Hippocampal formation (tissue), 2 donors: ENCODE measurements at regions not wholly inside any gene's neighbourhood (a gene's known extent, or its start where the extent isn't known, plus 50 kb on each side); places are given as distances from the start of the nearest gene placed in this dataset.
"Not testable (repeated sequence)": the region's sequence is repeated elsewhere in the genome, so short reads cannot be mapped to it uniquely, and the experiment has no call there.

Experiments used
- DNase-seq, 2 donors: peaks; one replicate each; lab custom pipeline; 2025; lab: John Stamatoyannopoulos, UW

DNA sequence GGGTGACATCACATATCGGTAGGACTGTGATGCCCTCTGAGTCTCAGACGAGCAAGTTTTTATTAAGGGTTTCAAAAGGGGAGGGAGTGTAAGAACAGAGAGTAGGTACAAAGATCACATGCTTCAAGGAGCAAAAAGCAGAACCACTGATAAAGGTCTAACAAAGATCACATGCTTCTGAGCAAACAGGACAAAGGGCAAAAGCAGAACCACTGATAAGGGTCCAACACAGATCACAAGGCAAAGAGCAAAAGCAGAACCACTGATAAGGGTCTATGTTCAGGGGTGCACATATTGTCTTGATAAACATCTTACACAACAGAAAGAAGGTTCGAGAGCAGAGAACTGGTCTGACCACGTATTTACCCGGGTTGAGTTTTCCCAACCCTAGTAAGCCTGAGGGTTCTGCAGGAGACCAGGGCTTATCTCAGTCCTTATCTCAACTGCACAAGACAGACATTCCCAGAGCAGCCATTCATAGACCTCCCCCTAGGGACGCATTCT is 604.2 kb upstream of the GYPC start:
- DNase-seq = not testable (repeated sequence)

- DNase-seq = no peak
Measured at GRCh38 chr2:126059379-126059778, 596.6 kb upstream of the GYPC start.

DNA sequence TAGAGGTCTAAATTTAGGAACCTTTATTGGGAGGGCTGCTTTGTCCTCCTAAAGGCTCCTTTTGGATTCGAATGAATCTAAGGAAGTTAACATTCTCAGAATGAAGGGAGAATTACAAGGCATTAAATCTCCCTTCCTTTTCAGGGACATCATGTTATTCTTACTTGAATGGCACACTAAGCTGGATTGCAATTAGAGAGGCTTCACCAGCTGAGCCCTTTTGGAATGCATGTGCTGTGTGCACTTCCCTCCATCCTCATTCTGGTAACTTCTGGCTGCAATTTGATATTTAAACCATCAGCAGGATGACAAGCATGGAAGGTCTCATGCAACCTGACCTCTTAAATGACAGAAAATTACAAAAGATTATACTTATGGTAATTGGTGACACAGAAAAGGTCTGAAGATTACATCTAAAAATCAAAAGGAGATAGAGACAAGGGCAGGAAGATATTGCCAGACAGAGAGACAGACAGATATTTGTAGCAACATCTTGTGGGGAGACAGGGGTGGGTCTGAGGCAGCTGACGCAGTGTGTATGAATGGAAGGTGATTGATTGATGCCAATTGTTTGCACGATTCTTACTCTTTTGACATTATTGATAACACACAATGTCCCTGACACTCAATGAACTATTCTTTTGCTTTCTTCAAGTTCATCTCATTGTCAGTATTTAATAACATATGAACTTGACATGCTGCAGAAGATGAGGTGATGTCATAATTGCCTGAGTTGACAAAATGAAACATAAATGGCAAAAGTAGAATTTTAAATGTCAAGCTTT is 570.8 kb upstream of the GYPC start:
- DNase-seq = no peak

- no peak for DNase-seq
Measured at GRCh38 chr2:126100962-126101361, 555.0 kb upstream of the GYPC start.

GRCh38 chr2:126106006-126106405 is 550.0 kb upstream of the GYPC start:
- no peak for DNase-seq

- no peak for DNase-seq
Measured at GRCh38 chr2:126107883-126108282, 548.1 kb upstream of the GYPC start.

DNA sequence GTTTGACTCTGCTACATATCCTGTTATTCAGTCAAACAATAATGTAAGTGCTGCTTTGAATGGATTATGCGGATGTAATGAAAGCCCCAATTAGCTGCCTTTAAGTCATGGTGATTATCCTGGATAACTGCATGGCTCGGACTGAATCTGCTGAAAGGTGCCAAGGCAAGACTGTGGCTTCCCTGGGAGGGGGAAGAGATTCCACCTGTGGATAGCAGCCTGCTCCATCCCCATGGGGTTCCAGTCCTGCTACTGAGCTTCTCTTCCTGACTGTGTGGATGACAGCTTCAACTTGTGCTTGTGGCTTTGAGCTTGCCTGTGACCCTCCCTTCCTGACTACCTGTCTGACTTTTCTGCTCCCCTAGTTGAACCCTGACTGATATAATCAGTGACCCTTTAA is 540.0 kb upstream of the GYPC start:
- DNase-seq = no peak

- DNase-seq = no peak
Measured at GRCh38 chr2:126117886-126118285, 538.1 kb upstream of the GYPC start.

DNA sequence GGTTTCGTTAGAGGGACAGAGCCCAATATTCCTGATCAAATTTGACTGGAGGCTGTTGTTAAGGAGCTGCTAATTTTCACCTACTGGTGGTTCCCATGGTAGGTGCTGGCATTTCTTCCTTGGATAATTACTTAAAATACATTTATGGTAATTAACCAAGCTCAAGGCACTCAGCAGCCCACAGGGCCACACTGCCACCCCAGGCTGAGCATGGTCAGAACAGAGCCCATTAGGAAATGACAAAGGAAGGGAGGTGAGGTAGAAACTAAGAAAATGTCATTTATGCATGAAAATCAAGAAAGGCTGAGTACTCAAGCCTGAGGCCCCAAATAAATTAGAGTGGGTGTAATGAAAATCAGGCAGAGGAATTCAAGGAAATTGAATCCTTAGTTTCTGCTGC is 510.2 kb upstream of the GYPC start:
- DNase-seq = no peak

DNA sequence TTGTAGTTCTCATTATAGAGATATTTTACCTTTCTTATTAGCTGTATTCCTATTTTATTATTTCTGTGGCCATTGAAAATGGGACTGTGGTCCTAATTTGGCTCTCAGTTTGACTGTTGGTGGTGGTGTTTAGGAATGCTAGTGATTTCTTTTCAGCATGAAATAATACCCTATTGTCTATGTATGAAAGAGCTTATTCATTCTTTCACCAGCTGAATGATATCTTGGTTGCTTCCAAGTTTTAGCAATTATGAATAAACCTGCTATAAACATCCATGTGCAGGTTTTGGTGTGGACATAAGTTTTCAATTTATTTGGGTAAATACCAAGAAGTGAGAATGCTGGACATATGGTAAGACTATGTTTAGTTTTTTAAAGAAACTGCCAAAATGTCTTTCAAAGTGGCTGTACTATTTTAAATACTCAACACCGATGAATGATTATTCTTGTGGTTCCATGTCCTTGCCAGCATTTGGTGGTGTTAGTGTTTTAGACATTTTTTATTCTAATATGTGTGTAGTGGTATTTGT is 501.6 kb upstream of the GYPC start:
- DNase-seq = peak in 1 of 2 donors; percentile 49

- not testable (repeated sequence) for DNase-seq
Measured at GRCh38 chr2:126160950-126161349, 495.0 kb upstream of the GYPC start.

DNA sequence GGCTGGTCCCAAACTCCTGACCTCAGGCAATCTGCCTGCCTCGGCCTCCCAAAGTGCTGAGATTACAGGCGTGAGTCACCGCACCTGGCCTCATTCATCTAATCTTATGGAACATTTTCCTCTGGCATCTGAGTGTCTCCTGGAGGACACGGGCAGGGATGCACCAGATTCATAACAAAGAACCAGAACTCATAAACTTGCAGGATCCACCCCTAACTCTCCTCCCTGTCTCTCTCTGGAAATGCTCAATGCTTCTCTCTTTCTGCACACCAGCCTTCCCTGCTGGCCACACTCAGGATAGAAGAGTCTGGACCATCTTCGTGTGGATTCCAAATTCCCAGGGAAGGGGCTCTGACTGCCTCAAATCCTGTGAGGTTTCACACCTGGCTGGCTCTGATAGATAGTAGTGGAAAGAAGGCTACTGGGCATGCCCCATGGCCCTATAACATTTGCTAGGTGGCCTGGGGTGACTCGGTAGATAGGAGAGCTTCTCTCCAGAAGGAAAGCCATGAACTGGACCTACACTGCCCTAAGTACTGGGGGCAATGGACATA is 483.2 kb upstream of the GYPC start:
- no peak for DNase-seq

- no peak for DNase-seq
Measured at GRCh38 chr2:126175222-126175621, 480.7 kb upstream of the GYPC start.

GRCh38 chr2:126177479-126177878 is 478.5 kb upstream of the GYPC start:
- DNase-seq = no peak

DNA sequence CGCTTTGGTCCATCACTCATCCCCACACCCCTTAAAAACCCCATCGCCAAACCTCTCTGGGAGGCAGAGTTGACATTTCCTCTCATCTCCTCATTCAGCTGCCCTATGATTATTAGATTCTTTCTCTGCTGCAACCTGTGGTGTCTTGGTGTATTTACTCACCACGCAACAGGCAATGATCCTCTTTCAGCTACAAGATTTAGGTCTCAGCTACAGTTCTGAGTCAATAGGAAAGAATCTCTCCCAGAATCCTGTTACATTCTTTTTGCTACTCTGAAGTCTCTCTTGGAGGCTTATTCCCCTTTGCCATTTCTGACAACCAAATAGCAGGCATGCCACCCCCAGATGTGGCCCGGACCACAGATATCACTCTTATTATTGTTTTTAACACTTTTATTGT is 468.3 kb upstream of the GYPC start:
- no peak for DNase-seq

DNA sequence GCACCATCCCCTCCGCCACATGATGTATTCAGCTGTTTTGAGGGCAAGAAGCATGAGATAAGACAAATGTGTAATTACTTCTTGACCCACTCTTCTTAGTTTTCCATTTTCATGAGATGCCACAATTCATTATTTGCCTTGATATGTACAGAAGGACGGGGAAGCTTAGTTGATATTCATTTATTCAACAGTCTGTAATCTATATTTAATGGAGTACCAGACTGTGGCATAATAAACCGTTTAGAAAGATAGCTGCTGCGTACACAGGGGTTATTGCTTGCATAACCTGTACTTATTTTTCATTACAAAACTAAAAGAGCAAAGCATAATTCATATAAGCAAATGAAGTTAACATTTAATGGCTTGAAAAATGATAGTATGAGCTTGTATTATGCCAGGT is 466.4 kb upstream of the GYPC start:
- no peak for DNase-seq

- DNase-seq = no peak
Measured at GRCh38 chr2:126200538-126200937, 455.4 kb upstream of the GYPC start.

GRCh38 chr2:126208266-126208665 is 447.7 kb upstream of the GYPC start:
- DNase-seq = no peak

DNA sequence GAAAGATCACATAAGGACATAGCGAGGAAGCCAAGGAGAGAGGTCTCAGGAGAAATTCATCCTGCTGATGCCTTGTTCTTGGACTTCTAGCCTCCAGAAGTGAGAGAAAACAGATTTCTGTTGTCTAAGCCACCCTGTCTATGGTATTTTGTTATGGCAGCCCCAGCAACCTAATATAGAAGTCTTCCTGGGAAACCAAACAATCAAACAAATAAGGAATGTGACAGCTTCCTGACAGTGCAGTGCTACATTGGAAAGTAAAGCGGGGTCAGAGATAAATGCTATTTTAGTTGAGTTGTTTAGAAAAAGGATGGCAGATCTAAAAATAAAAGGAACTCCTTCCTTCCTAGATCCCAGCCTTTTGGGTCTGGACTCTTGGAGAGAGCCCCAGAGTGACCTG is 443.2 kb upstream of the GYPC start:
- DNase-seq = no peak

GRCh38 chr2:126219081-126219480 is 436.9 kb upstream of the GYPC start:
- DNase-seq = no peak

DNA sequence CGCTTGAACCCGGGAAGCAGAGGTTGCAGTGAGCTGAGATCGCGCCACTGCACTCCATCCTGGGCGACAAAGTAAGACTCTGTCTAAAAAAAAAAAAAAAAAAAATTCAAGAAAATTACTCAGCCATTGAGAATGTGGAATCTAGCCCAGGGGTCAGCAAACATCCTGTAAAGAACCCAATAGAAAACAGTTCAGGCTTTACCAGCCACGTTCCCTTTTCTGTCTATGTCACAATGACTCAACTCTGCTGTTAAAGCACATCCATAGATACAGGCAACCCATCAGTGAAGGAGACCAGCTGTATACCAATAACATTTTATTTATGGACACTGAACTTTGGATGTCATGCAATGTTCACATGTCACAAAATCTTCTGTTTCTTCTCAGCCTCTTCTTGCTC is 435.6 kb upstream of the GYPC start:
- no peak for DNase-seq

- DNase-seq = no peak
Measured at GRCh38 chr2:126221506-126221905, 434.5 kb upstream of the GYPC start.

DNA sequence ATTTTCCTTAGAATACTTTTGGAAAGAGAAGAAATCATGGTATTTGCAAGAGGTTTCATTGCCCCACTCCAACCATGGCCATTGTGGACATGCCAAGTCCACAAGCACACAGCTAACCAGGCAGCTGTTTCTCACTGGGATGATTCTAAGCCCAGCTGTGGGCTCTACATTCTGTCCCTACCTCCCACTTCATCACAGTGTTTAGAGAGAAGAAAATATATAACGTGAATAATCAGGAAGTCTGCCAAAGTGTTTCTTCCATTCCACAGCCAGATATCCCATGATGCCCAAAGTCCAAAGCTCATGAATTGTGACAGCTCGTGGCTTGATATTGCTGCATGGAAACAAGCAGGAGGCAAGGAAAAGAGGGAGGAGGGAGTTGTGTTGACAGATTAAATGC is 433.7 kb upstream of the GYPC start:
- DNase-seq = no peak
